Neural cell (in vitro differentiated cells): ENCODE measurements at regions not wholly inside any gene's neighbourhood (a gene's known extent, or its start where the extent isn't known, plus 50 kb on each side); places are given as distances from the start of the nearest gene placed in this dataset.

Source experiments
- H2AFZ ChIP-seq: fragments of 200-600, 300-800 bp; sonication (generic), shearing (Covaris generic); 2 replicates; pipeline ENCODE4 v1.6.0; 2014; ENCODE audit warnings: low read depth, mild to moderate bottlenecking, antibody characterized with exemption, low read length, moderate library complexity
- H3F3A ChIP-seq: fragments of 200-600 bp; shearing (Covaris generic); 2 replicates; pipeline ENCODE4 v1.6.1; 2016; ENCODE audit warnings: mild to moderate bottlenecking, moderate library complexity, mixed read lengths, antibody characterized with exemption, low read length; ENCODE audit not compliant: insufficient read depth, poor library complexity, severe bottlenecking
- H3K27ac ChIP-seq: fragments of 200-600, 300-800 bp; sonication (generic), shearing (Covaris generic); 2 replicates; pipeline ENCODE4 v1.5.1; 2014; ENCODE audit warnings: mild to moderate bottlenecking, low read length, moderate library complexity
- H3K27me3 ChIP-seq: fragments of 300-800, 200-600 bp; sonication (generic), shearing (Covaris generic); 2 replicates; pipeline ENCODE4 v1.6.0; 2014; ENCODE audit warnings: mild to moderate bottlenecking, low read depth, low read length, moderate library complexity; ENCODE audit not compliant: insufficient read depth
- H3K36me3 ChIP-seq: fragments of 300-800, 200-600 bp; sonication (generic), shearing (Covaris generic); 2 replicates; pipeline ENCODE4 v1.5.1; 2014; ENCODE audit warnings: mild to moderate bottlenecking, antibody characterized with exemption, low read length, moderate library complexity; ENCODE audit not compliant: insufficient read depth
- H3K4me2 ChIP-seq: fragments of 300-800, 200-600 bp; sonication (generic), shearing (Covaris generic); 2 replicates; pipeline ENCODE4 v1.6.0; 2014; ENCODE audit warnings: mild to moderate bottlenecking, low read length
- H3K4me3 ChIP-seq: fragments of 300-800, 200-600 bp; sonication (generic), shearing (Covaris generic); 2 replicates; pipeline ENCODE4 v1.5.1; 2014; ENCODE audit warnings: mild to moderate bottlenecking, low read length, moderate library complexity
- H3K79me2 ChIP-seq: fragments of 200-600 bp; shearing (Covaris generic); replicated peaks from 2 replicates; pipeline ENCODE4 v1.6.0; 2014; ENCODE audit warnings: mild to moderate bottlenecking, low read length, moderate library complexity; ENCODE audit not compliant: insufficient read depth
- H3K9ac ChIP-seq: fragments of 300-800, 200-600 bp; sonication (generic), shearing (Covaris generic); 2 replicates; pipeline ENCODE4 v1.6.1; 2016; ENCODE audit warnings: mild to moderate bottlenecking, low read length, mixed read lengths
- H3K9me2 ChIP-seq: fragments of 200-600 bp; shearing (Covaris generic); 2 replicates; pipeline ENCODE4 v1.6.1; 2016; ENCODE audit warnings: mild to moderate bottlenecking, low read length, mixed read lengths; ENCODE audit not compliant: insufficient read depth
- H3K9me3 ChIP-seq: fragments of 200-600, 300-800 bp; sonication (generic), shearing (Covaris generic); 2 replicates; pipeline ENCODE4 v1.6.1; 2016; ENCODE audit warnings: mild to moderate bottlenecking, mixed run types, low read length, moderate library complexity, mixed read lengths
- H4K20me1 ChIP-seq: fragments of 200-600 bp; shearing (Covaris generic); 2 replicates; pipeline ENCODE4 v1.6.1; 2016; ENCODE audit warnings: mild to moderate bottlenecking, mixed run types; ENCODE audit not compliant: insufficient read depth
- EP300 ChIP-seq: fragments of 450-650 bp; conservative IDR thresholded peaks from 2 replicates; pipeline ENCODE4 v1.6.1; 2014; ENCODE audit warnings: antibody characterized with exemption, mild to moderate bottlenecking, moderate library complexity; ENCODE audit not compliant: poor library complexity, severe bottlenecking
- EZH2 ChIP-seq: fragments of 200-600, 300-800 bp; shearing (Covaris generic), sonication (generic); IDR thresholded peaks from 2 replicates; pipeline ENCODE4 v1.6.1; 2014; ENCODE audit warnings: antibody characterized with exemption, low read length, borderline replicate concordance, mild to moderate bottlenecking; ENCODE audit not compliant: insufficient read depth, poor library complexity, severe bottlenecking
- MXI1 ChIP-seq: fragments of 450-650 bp; conservative IDR thresholded peaks from 2 replicates; pipeline ENCODE4 v1.6.1; 2014; ENCODE audit warnings: antibody characterized with exemption, mild to moderate bottlenecking; ENCODE audit not compliant: poor library complexity, severe bottlenecking
- POLR2AphosphoS5 ChIP-seq: IDR thresholded peaks from 2 replicates; pipeline ENCODE4 v1.6.1; 2012
- SMC3 ChIP-seq: fragments of 450-650 bp; conservative IDR thresholded peaks from 2 replicates; pipeline ENCODE4 v1.6.1; 2014; ENCODE audit warnings: antibody characterized with exemption, mild to moderate bottlenecking, moderate library complexity; ENCODE audit not compliant: poor library complexity
- TAF1 ChIP-seq: IDR thresholded peaks from 2 replicates; pipeline ENCODE4 v1.6.1; 2012; ENCODE audit warnings: low read depth
- TF ChIP-seq, protein P1 (sequence below): IDR thresholded peaks from 2 replicates; pipeline ENCODE4 v1.6.1; 2012; ENCODE audit warnings: borderline replicate concordance
- TF ChIP-seq, protein P2 (sequence below): fragments of 450-650 bp; IDR thresholded peaks from 2 replicates; pipeline ENCODE4 v1.5.1; 2014; ENCODE audit warnings: antibody characterized with exemption, mild to moderate bottlenecking, moderate library complexity; ENCODE audit not compliant: poor library complexity, severe bottlenecking

DNA sequence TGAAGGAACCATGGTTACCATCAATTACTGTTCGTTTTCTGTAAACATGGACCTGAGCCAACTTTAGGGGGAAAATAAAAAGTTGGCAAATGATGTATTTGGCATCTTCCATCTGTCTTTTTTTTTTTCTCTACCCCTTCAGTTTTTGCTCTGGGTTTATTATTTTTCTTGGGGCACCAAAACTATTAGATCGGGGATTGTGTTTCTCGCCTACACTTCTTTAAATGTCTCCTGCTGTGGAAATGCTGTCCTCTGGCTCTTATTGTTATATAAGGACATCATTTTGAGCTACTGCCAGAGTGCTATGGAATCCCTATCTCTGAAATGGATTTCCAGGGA is 234.0 kb upstream of the SLIT2 start:
- no peak for TF ChIP-seq SMC3
- TF ChIP-seq, protein P1, sequence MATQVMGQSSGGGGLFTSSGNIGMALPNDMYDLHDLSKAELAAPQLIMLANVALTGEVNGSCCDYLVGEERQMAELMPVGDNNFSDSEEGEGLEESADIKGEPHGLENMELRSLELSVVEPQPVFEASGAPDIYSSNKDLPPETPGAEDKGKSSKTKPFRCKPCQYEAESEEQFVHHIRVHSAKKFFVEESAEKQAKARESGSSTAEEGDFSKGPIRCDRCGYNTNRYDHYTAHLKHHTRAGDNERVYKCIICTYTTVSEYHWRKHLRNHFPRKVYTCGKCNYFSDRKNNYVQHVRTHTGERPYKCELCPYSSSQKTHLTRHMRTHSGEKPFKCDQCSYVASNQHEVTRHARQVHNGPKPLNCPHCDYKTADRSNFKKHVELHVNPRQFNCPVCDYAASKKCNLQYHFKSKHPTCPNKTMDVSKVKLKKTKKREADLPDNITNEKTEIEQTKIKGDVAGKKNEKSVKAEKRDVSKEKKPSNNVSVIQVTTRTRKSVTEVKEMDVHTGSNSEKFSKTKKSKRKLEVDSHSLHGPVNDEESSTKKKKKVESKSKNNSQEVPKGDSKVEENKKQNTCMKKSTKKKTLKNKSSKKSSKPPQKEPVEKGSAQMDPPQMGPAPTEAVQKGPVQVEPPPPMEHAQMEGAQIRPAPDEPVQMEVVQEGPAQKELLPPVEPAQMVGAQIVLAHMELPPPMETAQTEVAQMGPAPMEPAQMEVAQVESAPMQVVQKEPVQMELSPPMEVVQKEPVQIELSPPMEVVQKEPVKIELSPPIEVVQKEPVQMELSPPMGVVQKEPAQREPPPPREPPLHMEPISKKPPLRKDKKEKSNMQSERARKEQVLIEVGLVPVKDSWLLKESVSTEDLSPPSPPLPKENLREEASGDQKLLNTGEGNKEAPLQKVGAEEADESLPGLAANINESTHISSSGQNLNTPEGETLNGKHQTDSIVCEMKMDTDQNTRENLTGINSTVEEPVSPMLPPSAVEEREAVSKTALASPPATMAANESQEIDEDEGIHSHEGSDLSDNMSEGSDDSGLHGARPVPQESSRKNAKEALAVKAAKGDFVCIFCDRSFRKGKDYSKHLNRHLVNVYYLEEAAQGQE: no peak
- H3K9me3 ChIP-seq: no peaks in the 10 kb centered on the region
- H3K9ac ChIP-seq: no peak overlapping the region
- no peaks in the 10 kb centered on the region for H4K20me1 ChIP-seq
- no peaks in the 10 kb centered on the region for H3K9me2 ChIP-seq
- H3K4me3 ChIP-seq: no peak overlapping the region
- no peaks in the 10 kb centered on the region for H3K27me3 ChIP-seq
- H2AFZ ChIP-seq: no peak overlapping the region
- no peaks in the 10 kb centered on the region for H3F3A ChIP-seq
- H3K36me3 ChIP-seq: no peaks in the 10 kb centered on the region
- H3K4me2 ChIP-seq: no peak overlapping the region
- H3K79me2 ChIP-seq: no peaks in the 10 kb centered on the region
- no peak overlapping the region for H3K27ac ChIP-seq

DNA sequence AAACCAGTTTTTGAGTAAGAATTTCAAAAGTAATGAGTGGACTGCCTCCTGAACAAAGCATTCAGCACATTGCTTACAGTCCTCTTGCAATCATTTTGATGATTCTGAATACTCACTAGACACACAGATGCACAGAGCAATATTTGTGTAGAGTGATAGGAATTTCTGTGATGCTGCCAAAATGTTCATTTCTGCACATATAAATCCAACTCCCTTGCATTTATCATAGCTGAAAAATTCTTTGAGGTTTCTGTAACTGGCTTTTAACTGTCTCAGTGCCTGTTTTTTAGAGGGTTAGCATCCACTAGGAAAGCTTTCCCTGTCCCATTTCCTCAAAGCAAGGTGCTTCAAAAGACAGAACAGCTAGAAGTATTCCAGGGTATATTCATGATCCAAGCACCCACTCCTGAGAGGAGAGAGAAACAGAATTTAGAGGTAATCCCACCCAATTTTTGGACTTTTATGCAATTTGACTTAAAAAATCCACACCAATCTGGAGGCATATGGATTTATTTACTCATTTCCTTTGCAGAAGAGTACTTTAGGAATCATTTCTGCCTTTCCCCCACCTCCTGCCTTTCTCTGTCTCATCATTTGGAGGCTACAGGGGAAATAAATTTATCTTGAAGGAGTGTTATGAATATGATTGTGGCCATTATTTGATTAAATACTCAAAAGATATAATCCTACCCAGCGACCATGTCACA is 234.5 kb upstream of the SLIT2 start:
- no peaks in the 10 kb centered on the region for H3K9me2 ChIP-seq
- H3K27ac ChIP-seq: no peak overlapping the region
- TF ChIP-seq, protein P1: no peak
- TF ChIP-seq MXI1: no peak
- H3K36me3 ChIP-seq: no peaks in the 10 kb centered on the region
- no peaks in the 10 kb centered on the region for H3K9me3 ChIP-seq
- H2AFZ ChIP-seq: no peak overlapping the region
- H3K27me3 ChIP-seq: no peaks in the 10 kb centered on the region
- H3K79me2 ChIP-seq: no peaks in the 10 kb centered on the region
- H3F3A ChIP-seq: no peaks in the 10 kb centered on the region
- no peak overlapping the region for H3K4me2 ChIP-seq
- no peaks in the 10 kb centered on the region for H4K20me1 ChIP-seq
- H3K4me3 ChIP-seq: no peak overlapping the region
- H3K9ac ChIP-seq: no peak overlapping the region

DNA sequence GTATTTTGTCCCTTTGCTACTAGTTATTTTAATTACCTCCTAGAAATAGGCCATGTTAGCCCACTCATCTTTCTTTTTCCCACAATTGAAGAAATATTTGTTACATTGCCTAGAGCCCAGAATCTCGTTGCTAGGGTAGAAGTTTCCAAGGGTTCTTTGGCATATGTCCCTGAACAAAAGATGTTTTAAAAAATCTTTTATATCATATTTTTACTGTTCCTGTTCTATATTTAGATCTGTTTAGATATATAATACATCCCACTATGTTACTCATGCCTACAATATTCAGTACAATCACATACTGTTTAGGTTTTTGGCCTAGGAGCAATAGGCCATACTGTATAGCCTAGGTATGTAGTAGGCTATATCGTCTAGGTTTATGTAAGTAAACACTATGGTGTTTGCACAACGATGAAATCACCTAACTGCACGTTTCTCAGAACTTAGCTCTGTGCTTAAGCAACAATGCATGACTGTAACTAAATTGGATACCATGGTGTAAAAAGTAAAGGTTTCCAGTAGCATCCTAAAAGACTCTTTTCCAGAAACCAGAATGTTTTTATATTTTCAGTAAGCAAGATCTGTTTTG is 236.0 kb upstream of the SLIT2 start:
- Histone ChIP-seq H3K9me2 (no peaks in the 10 kb centered on the region), H3F3A (no peaks in the 10 kb centered on the region), H2AFZ (no peak overlapping the region), H3K79me2 (no peaks in the 10 kb centered on the region), H3K4me3 (no peak overlapping the region), H3K9ac (no peak overlapping the region), H3K36me3 (no peaks in the 10 kb centered on the region), H3K4me2 (no peak overlapping the region), H3K9me3 (no peaks in the 10 kb centered on the region), H3K27me3 (no peaks in the 10 kb centered on the region), H3K27ac (no peak overlapping the region), H4K20me1 (no peaks in the 10 kb centered on the region)
- TF ChIP-seq POLR2AphosphoS5 (no peak), SMC3 (no peak), EP300 (no peak), EZH2 (no peak), TAF1 (no peak), MXI1 (no peak)
- TF ChIP-seq, protein P2, sequence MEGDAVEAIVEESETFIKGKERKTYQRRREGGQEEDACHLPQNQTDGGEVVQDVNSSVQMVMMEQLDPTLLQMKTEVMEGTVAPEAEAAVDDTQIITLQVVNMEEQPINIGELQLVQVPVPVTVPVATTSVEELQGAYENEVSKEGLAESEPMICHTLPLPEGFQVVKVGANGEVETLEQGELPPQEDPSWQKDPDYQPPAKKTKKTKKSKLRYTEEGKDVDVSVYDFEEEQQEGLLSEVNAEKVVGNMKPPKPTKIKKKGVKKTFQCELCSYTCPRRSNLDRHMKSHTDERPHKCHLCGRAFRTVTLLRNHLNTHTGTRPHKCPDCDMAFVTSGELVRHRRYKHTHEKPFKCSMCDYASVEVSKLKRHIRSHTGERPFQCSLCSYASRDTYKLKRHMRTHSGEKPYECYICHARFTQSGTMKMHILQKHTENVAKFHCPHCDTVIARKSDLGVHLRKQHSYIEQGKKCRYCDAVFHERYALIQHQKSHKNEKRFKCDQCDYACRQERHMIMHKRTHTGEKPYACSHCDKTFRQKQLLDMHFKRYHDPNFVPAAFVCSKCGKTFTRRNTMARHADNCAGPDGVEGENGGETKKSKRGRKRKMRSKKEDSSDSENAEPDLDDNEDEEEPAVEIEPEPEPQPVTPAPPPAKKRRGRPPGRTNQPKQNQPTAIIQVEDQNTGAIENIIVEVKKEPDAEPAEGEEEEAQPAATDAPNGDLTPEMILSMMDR: no peak
- TF ChIP-seq, protein P1: no peak
